Stimulated activated naive CD8-positive, alpha-beta T cell treated with anti-CD3 and anti-CD28 coated beads, Interleukin-15, amount 100 ng/mL, for 72 hours (primary cell): ENCODE measurements at regions not wholly inside any gene's neighbourhood (a gene's known extent, or its start where the extent isn't known, plus 50 kb on each side); places are given as distances from the start of the nearest gene placed in this dataset.
"Not testable (repeated sequence)": the region's sequence is repeated elsewhere in the genome, so short reads cannot be mapped to it uniquely, and the experiment has no call there.

ENCODE experiments used
- ATAC-seq: fragments of 150-1000 bp; cut with Tn5 transposase; 2 replicates; pipeline ENCODE4 v1.10.0; 2021; ENCODE audit warnings: mild to moderate bottlenecking, moderate library complexity
- DNase-seq, 2 donors: peaks; one replicate each; pipeline ENCODE4 v3.0.0; 2021 to 2022
- H3K27ac Mint-ChIP-seq, 2 donors: one replicate each; pipeline ENCODE4 v1.8.0; 2022; ENCODE audit warnings: mild to moderate bottlenecking in 2 of 2, mixed read lengths in 2 of 2, moderate library complexity in 2 of 2
- H3K27me3 Mint-ChIP-seq: one replicate; pipeline ENCODE4 v1.8.0; 2022; ENCODE audit warnings: mixed read lengths
- H3K4me1 Mint-ChIP-seq: one replicate; pipeline ENCODE4 v1.8.0; 2022; ENCODE audit warnings: mild to moderate bottlenecking, mixed read lengths
- H3K4me3 Mint-ChIP-seq, 2 donors: one replicate each; pipeline ENCODE4 v1.8.0; 2022; ENCODE audit warnings: mild to moderate bottlenecking in 2 of 2, mixed read lengths in 2 of 2, moderate library complexity in 1 of 2
- H3K9me3 Mint-ChIP-seq, 2 donors: one replicate each; pipeline ENCODE4 v1.8.0; 2022; ENCODE audit warnings: mixed read lengths in 2 of 2

- no peak for ATAC-seq
Observed at GRCh38 chr12:34233618-34234017, 211.3 kb downstream of the ALG10 start.

GRCh38 chr12:34236073-34236472 is 213.8 kb downstream of the ALG10 start:
- DNase-seq (no peak), ATAC-seq (no peak)
- Mint-ChIP-seq H3K4me3 (no peak overlapping the region), H3K4me1 (no peaks in the 10 kb centered on the region), H3K27ac (no peak overlapping the region), H3K27me3 (no peaks in the 10 kb centered on the region), H3K9me3 (no peaks in the 10 kb centered on the region)

More at GRCh38 chr12:34233618-34234017, 211.3 kb downstream of the ALG10 start:
- DNase-seq, result no peak
- H3K4me3 Mint-ChIP-seq, result no peak overlapping the region
- peaks cover 9% of the 10 kb centered on the region for H3K27me3 Mint-ChIP-seq
- H3K27ac Mint-ChIP-seq, result no peak overlapping the region
- peaks cover 0 to 5% of the 10 kb centered on the region in 2 donors for H3K9me3 Mint-ChIP-seq
- H3K4me1 Mint-ChIP-seq, result no peaks in the 10 kb centered on the region

- no peaks in the 10 kb centered on the region for H3K9me3 Mint-ChIP-seq
- ATAC-seq (no peak), DNase-seq (no peak)
- H3K27me3 Mint-ChIP-seq, result no peaks in the 10 kb centered on the region
- H3K4me3 Mint-ChIP-seq, result no peak overlapping the region
- H3K4me1 Mint-ChIP-seq, result no peaks in the 10 kb centered on the region
- H3K27ac Mint-ChIP-seq, result no peak overlapping the region
Observed at GRCh38 chr12:34244608-34245007, 222.3 kb downstream of the ALG10 start.

GRCh38 chr12:34249271-34249670 is 227.0 kb downstream of the ALG10 start:
- Mint-ChIP-seq H3K27ac (no peak overlapping the region), H3K4me1 (no peaks in the 10 kb centered on the region), H3K9me3 (no peaks in the 10 kb centered on the region), H3K4me3 (no peak overlapping the region), H3K27me3 (no peaks in the 10 kb centered on the region)
- no peak for ATAC-seq
- no peak for DNase-seq

GRCh38 chr12:34251879-34252278 is 229.6 kb downstream of the ALG10 start:
- not testable (repeated sequence) for DNase-seq, H3K4me1 Mint-ChIP-seq, H3K27me3 Mint-ChIP-seq, H3K4me3 Mint-ChIP-seq, H3K27ac Mint-ChIP-seq, ATAC-seq, H3K9me3 Mint-ChIP-seq

GRCh38 chr12:34253674-34254073 is 231.4 kb downstream of the ALG10 start:
- Mint-ChIP-seq H3K4me1 (no peaks in the 10 kb centered on the region), H3K9me3 (no peaks in the 10 kb centered on the region), H3K27me3 (no peaks in the 10 kb centered on the region), H3K27ac (no peak overlapping the region), H3K4me3 (no peak overlapping the region)
- ATAC-seq (no peak), DNase-seq (no peak)

GRCh38 chr12:34257093-34257492 is 234.8 kb downstream of the ALG10 start:
- Mint-ChIP-seq H3K27ac (no peak overlapping the region), H3K9me3 (no peaks in the 10 kb centered on the region), H3K4me1 (no peaks in the 10 kb centered on the region), H3K4me3 (no peak overlapping the region), H3K27me3 (no peaks in the 10 kb centered on the region)
- DNase-seq, result no peak
- ATAC-seq, result no peak

- not testable (repeated sequence) for DNase-seq, H3K27me3 Mint-ChIP-seq, H3K27ac Mint-ChIP-seq, ATAC-seq, H3K4me1 Mint-ChIP-seq, H3K4me3 Mint-ChIP-seq
- H3K9me3 Mint-ChIP-seq, result peaks cover 5 to 26% of the 10 kb centered on the region in 2 donors
Observed at GRCh38 chr12:34262140-34262539, 239.8 kb downstream of the ALG10 start.

GRCh38 chr12:34264110-34264509 is 241.8 kb downstream of the ALG10 start:
- H3K9me3 Mint-ChIP-seq, result peaks cover 5 to 26% of the 10 kb centered on the region in 2 donors
- no peaks in the 10 kb centered on the region for H3K27me3 Mint-ChIP-seq
- ATAC-seq (no peak), DNase-seq (no peak)
- H3K4me3 Mint-ChIP-seq, result no peak overlapping the region
- H3K4me1 Mint-ChIP-seq, result no peaks in the 10 kb centered on the region
- H3K27ac Mint-ChIP-seq, result no peak overlapping the region

GRCh38 chr12:34273703-34274102 is 251.4 kb downstream of the ALG10 start:
- DNase-seq, H3K4me1 Mint-ChIP-seq, H3K4me3 Mint-ChIP-seq, H3K27me3 Mint-ChIP-seq, H3K27ac Mint-ChIP-seq, ATAC-seq: not testable (repeated sequence)
- H3K9me3 Mint-ChIP-seq, result peaks cover 0 to 15% of the 10 kb centered on the region in 2 donors

GRCh38 chr12:34275129-34275528 is 252.8 kb downstream of the ALG10 start:
- ATAC-seq (no peak), DNase-seq (no peak)
- Mint-ChIP-seq H3K27ac (no peak overlapping the region), H3K9me3 (peaks cover 0 to 18% of the 10 kb centered on the region in 2 donors), H3K27me3 (no peaks in the 10 kb centered on the region), H3K4me3 (no peak overlapping the region), H3K4me1 (no peaks in the 10 kb centered on the region)

- H3K27ac Mint-ChIP-seq, result no peak overlapping the region
- no peaks in the 10 kb centered on the region for H3K4me1 Mint-ChIP-seq
- no peaks in the 10 kb centered on the region for H3K27me3 Mint-ChIP-seq
- DNase-seq (no peak), ATAC-seq (no peak)
- H3K4me3 Mint-ChIP-seq, result no peak overlapping the region
- H3K9me3 Mint-ChIP-seq, result peaks cover 13 to 63% of the 10 kb centered on the region in 2 donors
Observed at GRCh38 chr12:34286483-34286882, 264.2 kb downstream of the ALG10 start.

GRCh38 chr12:34286934-34287333 is 264.6 kb downstream of the ALG10 start:
- no peak overlapping the region for H3K4me3 Mint-ChIP-seq
- H3K4me1 Mint-ChIP-seq, result no peaks in the 10 kb centered on the region
- ATAC-seq, result no peak
- H3K9me3 Mint-ChIP-seq, result peaks cover 13 to 67% of the 10 kb centered on the region in 2 donors
- DNase-seq, result no peak
- H3K27ac Mint-ChIP-seq, result no peak overlapping the region
- no peaks in the 10 kb centered on the region for H3K27me3 Mint-ChIP-seq

- Mint-ChIP-seq H3K4me1 (no peaks in the 10 kb centered on the region), H3K27me3 (no peaks in the 10 kb centered on the region), H3K4me3 (no peak overlapping the region), H3K9me3 (peaks cover 16 to 72% of the 10 kb centered on the region in 2 donors), H3K27ac (no peak overlapping the region)
- no peak for ATAC-seq
- DNase-seq, result no peak
Observed at GRCh38 chr12:34287437-34287836, 265.1 kb downstream of the ALG10 start.

GRCh38 chr12:34287986-34288962 is 266.0 kb downstream of the ALG10 start:
- Mint-ChIP-seq H3K27ac (peak overlapping the region in 1 of 2 donors; percentile 74), H3K9me3 (peaks cover 17 to 81% of the 10 kb centered on the region in 2 donors), H3K4me1 (no peaks in the 10 kb centered on the region), H3K4me3 (no peak overlapping the region), H3K27me3 (no peaks in the 10 kb centered on the region)
- DNase-seq (no peak), ATAC-seq (no peak)

GRCh38 chr12:34288963-34289345 is 266.7 kb downstream of the ALG10 start:
- no peaks in the 10 kb centered on the region for H3K27me3 Mint-ChIP-seq
- ATAC-seq (no peak), DNase-seq (no peak)
- H3K9me3 Mint-ChIP-seq, result peaks cover 17 to 88% of the 10 kb centered on the region in 2 donors
- H3K4me3 Mint-ChIP-seq, result no peak overlapping the region
- no peak overlapping the region for H3K27ac Mint-ChIP-seq
- H3K4me1 Mint-ChIP-seq, result no peaks in the 10 kb centered on the region
